ENCODE measurements at regions not wholly inside any gene's neighbourhood (a gene's known extent, or its start where the extent isn't known, plus 50 kb on each side); places are given as distances from the start of the nearest gene placed in this dataset.

GRCh38 chr16:52372313-52372712, 174.6 kb downstream of the TOX3 start:
- no peak for DNase-seq (ENCODE audit: low spot score)
- H3K36me3 ChIP-seq (ENCODE audit: insufficient read depth, low read length), result no peaks in the 10 kb centered on the region
- no peak overlapping the region for H3K27ac ChIP-seq (ENCODE audit: low read depth, low read length, poor library complexity, severe bottlenecking)
- no peaks in the 10 kb centered on the region for H3K79me2 ChIP-seq (ENCODE audit: insufficient read depth, low read depth, low read length)
- no peak for TF ChIP-seq CTCF (conservative IDR thresholded peaks at IDR 0.05; ENCODE audit: low read length)
- no peak for TF ChIP-seq EZH2phosphoT487 (IDR thresholded peaks at IDR 0.05; ENCODE audit: borderline replicate concordance, low read depth, low read length)
- no peaks in the 10 kb centered on the region for H4K20me1 ChIP-seq (ENCODE audit: insufficient read depth, low read length)
- no TSS peak for BruUV-seq (replicated peaks)
- H3K4me3 ChIP-seq (ENCODE audit: low read depth, low read length, poor library complexity, severe bottlenecking), result no peak overlapping the region
- H3K4me2 ChIP-seq (ENCODE audit: low read length), result no peak overlapping the region
- POLR2A ChIA-PET, result interaction anchor here (0.6 kb wide), 1 partner anchor 42 kb away, joined by 3 read pairs; no protein-coding TSS in a partner anchor
- H3K4me1 ChIP-seq (ENCODE audit: insufficient read depth, low read length, poor library complexity, severe bottlenecking), result no peaks in the 10 kb centered on the region
- no peaks in the 10 kb centered on the region for H3K9me3 ChIP-seq (ENCODE audit: low read length)
- intact Hi-C loops (cut with micrococcal nuclease; ENCODE audit: unreplicated experiment), result no loop called here
- CTCF ChIA-PET (ENCODE audit: unreplicated experiment), result no interaction called here
- no peak overlapping the region for H2AFZ ChIP-seq (ENCODE audit: low read length)
- H3K9me2 ChIP-seq (ENCODE audit: insufficient read depth, low read length), result no peaks in the 10 kb centered on the region

GRCh38 chr16:52368859-52369258, 178.1 kb downstream of the TOX3 start:
- Histone ChIP-seq H2AFZ (ENCODE audit: low read length) (no peak overlapping the region), H3K4me3 (ENCODE audit: low read depth, low read length, poor library complexity, severe bottlenecking) (no peak overlapping the region), H3K9me3 (ENCODE audit: low read length) (no peaks in the 10 kb centered on the region), H3K4me2 (ENCODE audit: low read length) (no peak overlapping the region), H3K36me3 (ENCODE audit: insufficient read depth, low read length) (no peaks in the 10 kb centered on the region), H3K79me2 (ENCODE audit: insufficient read depth, low read depth, low read length) (no peaks in the 10 kb centered on the region), H3K9me2 (ENCODE audit: insufficient read depth, low read length) (no peaks in the 10 kb centered on the region), H4K20me1 (ENCODE audit: insufficient read depth, low read length) (no peaks in the 10 kb centered on the region), H3K27ac (ENCODE audit: low read depth, low read length, poor library complexity, severe bottlenecking) (no peak overlapping the region), H3K4me1 (ENCODE audit: insufficient read depth, low read length, poor library complexity, severe bottlenecking) (no peaks in the 10 kb centered on the region)
- no peak for DNase-seq (ENCODE audit: low spot score)
- ChIA-PET POLR2A (interaction anchor here (0.6 kb wide), 2 partner anchors 8 to 29 kb away, joined by 3 read pairs; no protein-coding TSS in a partner anchor), CTCF (ENCODE audit: unreplicated experiment) (no interaction called here)
- no TSS peak for BruUV-seq (replicated peaks)
- TF ChIP-seq CTCF (conservative IDR thresholded peaks at IDR 0.05; ENCODE audit: low read length) (no peak), EZH2phosphoT487 (IDR thresholded peaks at IDR 0.05; ENCODE audit: borderline replicate concordance, low read depth, low read length) (no peak)
- intact Hi-C loops (cut with micrococcal nuclease; ENCODE audit: unreplicated experiment), result no loop called here

- TF ChIP-seq EZH2phosphoT487 (IDR thresholded peaks at IDR 0.05; ENCODE audit: borderline replicate concordance, low read depth, low read length), result no peak
- no peak for TF ChIP-seq CTCF (conservative IDR thresholded peaks at IDR 0.05; ENCODE audit: low read length)
- DNase-seq (ENCODE audit: low spot score), result no peak
- BruUV-seq (replicated peaks), result no TSS peak
- Histone ChIP-seq H3K27ac (ENCODE audit: low read depth, low read length, poor library complexity, severe bottlenecking) (no peak overlapping the region), H3K79me2 (ENCODE audit: insufficient read depth, low read depth, low read length) (no peaks in the 10 kb centered on the region), H3K36me3 (ENCODE audit: insufficient read depth, low read length) (no peaks in the 10 kb centered on the region), H4K20me1 (ENCODE audit: insufficient read depth, low read length) (no peaks in the 10 kb centered on the region), H3K9me3 (ENCODE audit: low read length) (no peaks in the 10 kb centered on the region), H3K9me2 (ENCODE audit: insufficient read depth, low read length) (no peaks in the 10 kb centered on the region), H2AFZ (ENCODE audit: low read length) (no peak overlapping the region), H3K4me2 (ENCODE audit: low read length) (no peak overlapping the region), H3K4me1 (ENCODE audit: insufficient read depth, low read length, poor library complexity, severe bottlenecking) (no peaks in the 10 kb centered on the region), H3K4me3 (ENCODE audit: low read depth, low read length, poor library complexity, severe bottlenecking) (no peak overlapping the region)
- intact Hi-C loops (cut with micrococcal nuclease; ENCODE audit: unreplicated experiment), result no loop called here
- CTCF ChIA-PET (ENCODE audit: unreplicated experiment), result no interaction called here
- POLR2A ChIA-PET, result no interaction called here
Measured at GRCh38 chr16:52367821-52368220, 179.1 kb downstream of the TOX3 start.

Measured in OCI-LY7 (cell line).